ENCODE measurements at regions not wholly inside any gene's neighbourhood (a gene's known extent, or its start where the extent isn't known, plus 50 kb on each side); places are given as distances from the start of the nearest gene placed in this dataset.

DNA sequence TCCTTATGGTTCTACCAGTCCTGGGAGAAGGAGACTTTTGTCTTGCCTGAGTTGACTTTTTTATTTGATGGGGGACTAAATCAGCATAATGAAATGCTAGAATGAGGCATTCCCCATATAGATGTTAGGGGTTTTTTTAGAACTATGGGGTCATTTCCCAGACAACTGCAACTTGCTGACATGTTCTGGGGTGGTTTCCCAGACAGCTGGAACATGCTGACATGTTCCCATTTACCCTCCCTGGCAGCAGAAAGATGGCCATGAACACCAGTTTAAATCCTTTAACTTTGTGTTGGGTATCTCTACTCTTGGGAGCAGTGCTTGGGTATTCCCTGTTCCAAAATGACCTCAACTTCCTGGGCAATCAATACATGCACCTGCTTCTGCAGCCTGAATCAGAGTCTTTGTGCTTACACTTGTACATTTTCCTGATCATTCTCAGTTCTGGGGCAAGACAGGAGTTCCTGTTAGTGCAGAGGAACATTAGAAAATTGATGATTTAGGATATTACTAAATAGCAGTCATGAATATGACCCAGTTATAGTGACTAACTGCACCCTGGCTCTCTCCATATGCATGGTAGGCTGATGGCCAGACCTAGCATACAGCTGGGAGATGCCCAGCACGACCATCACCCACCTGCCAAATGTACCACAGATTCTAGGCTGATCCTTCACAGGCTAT, 75.4 kb upstream of the CD5L start:
- TF ChIP-seq YY1 (IDR thresholded peaks at IDR 0.05; ENCODE audit: low read depth) (no peak), RAD21 (IDR thresholded peaks at IDR 0.05; ENCODE audit: low read length) (no peak), TCF12 (IDR thresholded peaks at IDR 0.05) (no peak), RFX5 (IDR thresholded peaks at IDR 0.05; ENCODE audit: low read length) (no peak), ELF1 (IDR thresholded peaks at IDR 0.05) (no peak), POLR2AphosphoS5 (IDR thresholded peaks at IDR 0.05; ENCODE audit: low read depth, low read length) (no peak), TAF1 (IDR thresholded peaks at IDR 0.05; ENCODE audit: borderline replicate concordance, low read depth, low read length) (no peak)
- TF ChIP-seq, protein P1, sequence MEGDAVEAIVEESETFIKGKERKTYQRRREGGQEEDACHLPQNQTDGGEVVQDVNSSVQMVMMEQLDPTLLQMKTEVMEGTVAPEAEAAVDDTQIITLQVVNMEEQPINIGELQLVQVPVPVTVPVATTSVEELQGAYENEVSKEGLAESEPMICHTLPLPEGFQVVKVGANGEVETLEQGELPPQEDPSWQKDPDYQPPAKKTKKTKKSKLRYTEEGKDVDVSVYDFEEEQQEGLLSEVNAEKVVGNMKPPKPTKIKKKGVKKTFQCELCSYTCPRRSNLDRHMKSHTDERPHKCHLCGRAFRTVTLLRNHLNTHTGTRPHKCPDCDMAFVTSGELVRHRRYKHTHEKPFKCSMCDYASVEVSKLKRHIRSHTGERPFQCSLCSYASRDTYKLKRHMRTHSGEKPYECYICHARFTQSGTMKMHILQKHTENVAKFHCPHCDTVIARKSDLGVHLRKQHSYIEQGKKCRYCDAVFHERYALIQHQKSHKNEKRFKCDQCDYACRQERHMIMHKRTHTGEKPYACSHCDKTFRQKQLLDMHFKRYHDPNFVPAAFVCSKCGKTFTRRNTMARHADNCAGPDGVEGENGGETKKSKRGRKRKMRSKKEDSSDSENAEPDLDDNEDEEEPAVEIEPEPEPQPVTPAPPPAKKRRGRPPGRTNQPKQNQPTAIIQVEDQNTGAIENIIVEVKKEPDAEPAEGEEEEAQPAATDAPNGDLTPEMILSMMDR (IDR thresholded peaks at IDR 0.05): no peak
- TF ChIP-seq, protein P2, sequence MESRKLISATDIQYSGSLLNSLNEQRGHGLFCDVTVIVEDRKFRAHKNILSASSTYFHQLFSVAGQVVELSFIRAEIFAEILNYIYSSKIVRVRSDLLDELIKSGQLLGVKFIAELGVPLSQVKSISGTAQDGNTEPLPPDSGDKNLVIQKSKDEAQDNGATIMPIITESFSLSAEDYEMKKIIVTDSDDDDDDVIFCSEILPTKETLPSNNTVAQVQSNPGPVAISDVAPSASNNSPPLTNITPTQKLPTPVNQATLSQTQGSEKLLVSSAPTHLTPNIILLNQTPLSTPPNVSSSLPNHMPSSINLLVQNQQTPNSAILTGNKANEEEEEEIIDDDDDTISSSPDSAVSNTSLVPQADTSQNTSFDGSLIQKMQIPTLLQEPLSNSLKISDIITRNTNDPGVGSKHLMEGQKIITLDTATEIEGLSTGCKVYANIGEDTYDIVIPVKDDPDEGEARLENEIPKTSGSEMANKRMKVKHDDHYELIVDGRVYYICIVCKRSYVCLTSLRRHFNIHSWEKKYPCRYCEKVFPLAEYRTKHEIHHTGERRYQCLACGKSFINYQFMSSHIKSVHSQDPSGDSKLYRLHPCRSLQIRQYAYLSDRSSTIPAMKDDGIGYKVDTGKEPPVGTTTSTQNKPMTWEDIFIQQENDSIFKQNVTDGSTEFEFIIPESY (IDR thresholded peaks at IDR 0.05; ENCODE audit: borderline replicate concordance, low read depth): no peak
- TF ChIP-seq, protein P3, sequence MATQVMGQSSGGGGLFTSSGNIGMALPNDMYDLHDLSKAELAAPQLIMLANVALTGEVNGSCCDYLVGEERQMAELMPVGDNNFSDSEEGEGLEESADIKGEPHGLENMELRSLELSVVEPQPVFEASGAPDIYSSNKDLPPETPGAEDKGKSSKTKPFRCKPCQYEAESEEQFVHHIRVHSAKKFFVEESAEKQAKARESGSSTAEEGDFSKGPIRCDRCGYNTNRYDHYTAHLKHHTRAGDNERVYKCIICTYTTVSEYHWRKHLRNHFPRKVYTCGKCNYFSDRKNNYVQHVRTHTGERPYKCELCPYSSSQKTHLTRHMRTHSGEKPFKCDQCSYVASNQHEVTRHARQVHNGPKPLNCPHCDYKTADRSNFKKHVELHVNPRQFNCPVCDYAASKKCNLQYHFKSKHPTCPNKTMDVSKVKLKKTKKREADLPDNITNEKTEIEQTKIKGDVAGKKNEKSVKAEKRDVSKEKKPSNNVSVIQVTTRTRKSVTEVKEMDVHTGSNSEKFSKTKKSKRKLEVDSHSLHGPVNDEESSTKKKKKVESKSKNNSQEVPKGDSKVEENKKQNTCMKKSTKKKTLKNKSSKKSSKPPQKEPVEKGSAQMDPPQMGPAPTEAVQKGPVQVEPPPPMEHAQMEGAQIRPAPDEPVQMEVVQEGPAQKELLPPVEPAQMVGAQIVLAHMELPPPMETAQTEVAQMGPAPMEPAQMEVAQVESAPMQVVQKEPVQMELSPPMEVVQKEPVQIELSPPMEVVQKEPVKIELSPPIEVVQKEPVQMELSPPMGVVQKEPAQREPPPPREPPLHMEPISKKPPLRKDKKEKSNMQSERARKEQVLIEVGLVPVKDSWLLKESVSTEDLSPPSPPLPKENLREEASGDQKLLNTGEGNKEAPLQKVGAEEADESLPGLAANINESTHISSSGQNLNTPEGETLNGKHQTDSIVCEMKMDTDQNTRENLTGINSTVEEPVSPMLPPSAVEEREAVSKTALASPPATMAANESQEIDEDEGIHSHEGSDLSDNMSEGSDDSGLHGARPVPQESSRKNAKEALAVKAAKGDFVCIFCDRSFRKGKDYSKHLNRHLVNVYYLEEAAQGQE (IDR thresholded peaks at IDR 0.05; ENCODE audit: low read depth, low read length): no peak

All from SK-N-SH (cell line).